ENCODE measurements at regions not wholly inside any gene's neighbourhood (a gene's known extent, or its start where the extent isn't known, plus 50 kb on each side); places are given as distances from the start of the nearest gene placed in this dataset.
"Not testable (repeated sequence)": the region's sequence is repeated elsewhere in the genome, so short reads cannot be mapped to it uniquely, and the experiment has no call there.

GRCh38 chr2:221911890-221912289 lies 339.8 kb upstream of the EPHA4 start:
- Histone ChIP-seq H3K27me3 (ENCODE audit: control insufficient read depth, insufficient read depth, low read length) (no peaks in the 10 kb centered on the region), H3K9me3 (ENCODE audit: control insufficient read depth in 2 of 2, low read length in 2 of 2) (no peaks in the 10 kb centered on the region), H3K36me3 (ENCODE audit: control insufficient read depth, insufficient read depth, low read length) (no peaks in the 10 kb centered on the region), H3K4me1 (ENCODE audit: control insufficient read depth, insufficient read depth, low read length, poor library complexity, severe bottlenecking) (no peaks in the 10 kb centered on the region), H3K4me3 (ENCODE audit: low read depth, low read length) (no peak overlapping the region), H3K27ac (ENCODE audit: insufficient read depth, low read length, poor library complexity, severe bottlenecking) (no peak overlapping the region)
- ATAC-seq (ENCODE audit: low read depth in 2 of 2) (no peak), DNase-seq (no peak)
- Mint-ChIP-seq H3K36me3 (no peaks in the 10 kb centered on the region), H3K27me3 (no peaks in the 10 kb centered on the region), H3K27ac (no peak overlapping the region), H3K4me3 (no peak overlapping the region), H3K9me3 (peaks cover 0 to 5% (median 0%) of the 10 kb centered on the region in 7 donors), H3K4me1 (no peaks in the 10 kb centered on the region)

- H3K4me3 ChIP-seq (ENCODE audit: low read depth, low read length): no peak overlapping the region
- no peak for ATAC-seq (ENCODE audit: low read depth in 2 of 2)
Measured at GRCh38 chr2:221911321-221911720, 339.2 kb upstream of the EPHA4 start.

GRCh38 chr2:221908518-221908917 lies 336.4 kb upstream of the EPHA4 start:
- H3K36me3 ChIP-seq (ENCODE audit: control insufficient read depth, insufficient read depth, low read length): no peaks in the 10 kb centered on the region
- H3K4me1 Mint-ChIP-seq: no peaks in the 10 kb centered on the region
- no peak overlapping the region for H3K27ac Mint-ChIP-seq
- no peaks in the 10 kb centered on the region for H3K36me3 Mint-ChIP-seq
- peaks cover 0 to 5% (median 0%) of the 10 kb centered on the region in 7 donors for H3K9me3 Mint-ChIP-seq
- DNase-seq (no peak), ATAC-seq (ENCODE audit: low read depth in 2 of 2) (no peak)
- no peak overlapping the region for H3K27ac ChIP-seq (ENCODE audit: insufficient read depth, low read length, poor library complexity, severe bottlenecking)
- H3K27me3 Mint-ChIP-seq: no peaks in the 10 kb centered on the region
- no peaks in the 10 kb centered on the region for H3K9me3 ChIP-seq (ENCODE audit: control insufficient read depth in 2 of 2, low read length in 2 of 2)
- no peaks in the 10 kb centered on the region for H3K27me3 ChIP-seq (ENCODE audit: control insufficient read depth, insufficient read depth, low read length)
- H3K4me3 ChIP-seq (ENCODE audit: low read depth, low read length): no peak overlapping the region
- H3K4me1 ChIP-seq (ENCODE audit: control insufficient read depth, insufficient read depth, low read length, poor library complexity, severe bottlenecking): no peaks in the 10 kb centered on the region
- H3K4me3 Mint-ChIP-seq: no peak overlapping the region

More at GRCh38 chr2:221911321-221911720, 339.2 kb upstream of the EPHA4 start:
- no peak overlapping the region for H3K27ac Mint-ChIP-seq
- Histone ChIP-seq H3K4me1 (ENCODE audit: control insufficient read depth, insufficient read depth, low read length, poor library complexity, severe bottlenecking) (no peaks in the 10 kb centered on the region), H3K27ac (ENCODE audit: insufficient read depth, low read length, poor library complexity, severe bottlenecking) (no peak overlapping the region), H3K9me3 (ENCODE audit: control insufficient read depth in 2 of 2, low read length in 2 of 2) (no peaks in the 10 kb centered on the region), H3K36me3 (ENCODE audit: control insufficient read depth, insufficient read depth, low read length) (no peaks in the 10 kb centered on the region), H3K27me3 (ENCODE audit: control insufficient read depth, insufficient read depth, low read length) (no peaks in the 10 kb centered on the region)
- no peaks in the 10 kb centered on the region for H3K27me3 Mint-ChIP-seq
- H3K36me3 Mint-ChIP-seq: no peaks in the 10 kb centered on the region
- DNase-seq: no peak
- no peaks in the 10 kb centered on the region for H3K4me1 Mint-ChIP-seq
- H3K9me3 Mint-ChIP-seq: peaks cover 0 to 5% (median 0%) of the 10 kb centered on the region in 7 donors
- no peak overlapping the region for H3K4me3 Mint-ChIP-seq

GRCh38 chr2:221897718-221898117 lies 325.6 kb upstream of the EPHA4 start:
- Mint-ChIP-seq H3K4me3 (no peak overlapping the region), H3K36me3 (no peaks in the 10 kb centered on the region)

GRCh38 chr2:221896505-221897151 lies 324.5 kb upstream of the EPHA4 start:
- no peaks in the 10 kb centered on the region for H3K4me1 Mint-ChIP-seq
- no peak overlapping the region for H3K27ac ChIP-seq (ENCODE audit: insufficient read depth, low read length, poor library complexity, severe bottlenecking)
- no peaks in the 10 kb centered on the region for H3K36me3 Mint-ChIP-seq
- H3K4me1 ChIP-seq (ENCODE audit: control insufficient read depth, insufficient read depth, low read length, poor library complexity, severe bottlenecking): no peaks in the 10 kb centered on the region
- ATAC-seq (ENCODE audit: low read depth in 2 of 2) (no peak), DNase-seq (no peak)
- no peaks in the 10 kb centered on the region for H3K27me3 Mint-ChIP-seq
- no peak overlapping the region for H3K4me3 ChIP-seq (ENCODE audit: low read depth, low read length)
- peaks cover 0 to 9% (median 0%) of the 10 kb centered on the region in 7 donors for H3K9me3 Mint-ChIP-seq
- no peak overlapping the region for H3K27ac Mint-ChIP-seq
- no peaks in the 10 kb centered on the region for H3K36me3 ChIP-seq (ENCODE audit: control insufficient read depth, insufficient read depth, low read length)
- H3K9me3 ChIP-seq (ENCODE audit: control insufficient read depth in 2 of 2, low read length in 2 of 2): no peaks in the 10 kb centered on the region
- H3K27me3 ChIP-seq (ENCODE audit: control insufficient read depth, insufficient read depth, low read length): no peaks in the 10 kb centered on the region
- H3K4me3 Mint-ChIP-seq: no peak overlapping the region

More at GRCh38 chr2:221897718-221898117, 325.6 kb upstream of the EPHA4 start:
- Mint-ChIP-seq H3K27me3 (no peaks in the 10 kb centered on the region), H3K27ac (no peak overlapping the region), H3K9me3 (peaks cover 0 to 9% (median 0%) of the 10 kb centered on the region in 7 donors), H3K4me1 (no peaks in the 10 kb centered on the region)
- H3K27ac ChIP-seq (ENCODE audit: insufficient read depth, low read length, poor library complexity, severe bottlenecking): no peak overlapping the region
- no peaks in the 10 kb centered on the region for H3K36me3 ChIP-seq (ENCODE audit: control insufficient read depth, insufficient read depth, low read length)
- no peaks in the 10 kb centered on the region for H3K27me3 ChIP-seq (ENCODE audit: control insufficient read depth, insufficient read depth, low read length)
- H3K9me3 ChIP-seq (ENCODE audit: control insufficient read depth in 2 of 2, low read length in 2 of 2): no peaks in the 10 kb centered on the region
- no peaks in the 10 kb centered on the region for H3K4me1 ChIP-seq (ENCODE audit: control insufficient read depth, insufficient read depth, low read length, poor library complexity, severe bottlenecking)
- H3K4me3 ChIP-seq (ENCODE audit: low read depth, low read length): no peak overlapping the region
- DNase-seq (no peak), ATAC-seq (ENCODE audit: low read depth in 2 of 2) (no peak)

- H3K9me3 Mint-ChIP-seq: peaks cover 0 to 10% (median 0%) of the 10 kb centered on the region in 7 donors
- H3K9me3 ChIP-seq (ENCODE audit: control insufficient read depth in 2 of 2, low read length in 2 of 2): no peaks in the 10 kb centered on the region
- ATAC-seq (ENCODE audit: low read depth in 2 of 2) (no peak), DNase-seq (no peak)
- no peak overlapping the region for H3K4me3 ChIP-seq (ENCODE audit: low read depth, low read length)
- no peak overlapping the region for H3K27ac ChIP-seq (ENCODE audit: insufficient read depth, low read length, poor library complexity, severe bottlenecking)
- H3K27me3 Mint-ChIP-seq: no peaks in the 10 kb centered on the region
- no peak overlapping the region for H3K4me3 Mint-ChIP-seq
- no peaks in the 10 kb centered on the region for H3K36me3 ChIP-seq (ENCODE audit: control insufficient read depth, insufficient read depth, low read length)
- no peaks in the 10 kb centered on the region for H3K36me3 Mint-ChIP-seq
- H3K27me3 ChIP-seq (ENCODE audit: control insufficient read depth, insufficient read depth, low read length): no peaks in the 10 kb centered on the region
- H3K4me1 ChIP-seq (ENCODE audit: control insufficient read depth, insufficient read depth, low read length, poor library complexity, severe bottlenecking): no peaks in the 10 kb centered on the region
- no peak overlapping the region for H3K27ac Mint-ChIP-seq
- no peaks in the 10 kb centered on the region for H3K4me1 Mint-ChIP-seq
Measured at GRCh38 chr2:221895366-221896121, 323.4 kb upstream of the EPHA4 start.

GRCh38 chr2:221893501-221893900 lies 321.4 kb upstream of the EPHA4 start:
- Mint-ChIP-seq H3K4me3 (no peak overlapping the region), H3K4me1 (no peaks in the 10 kb centered on the region)

GRCh38 chr2:221892006-221892405 lies 319.9 kb upstream of the EPHA4 start:
- not testable (repeated sequence) for ATAC-seq (ENCODE audit: low read depth in 2 of 2); H3K27me3 Mint-ChIP-seq; H3K27ac ChIP-seq (ENCODE audit: insufficient read depth, low read length, poor library complexity, severe bottlenecking); H3K4me1 ChIP-seq (ENCODE audit: control insufficient read depth, insufficient read depth, low read length, poor library complexity, severe bottlenecking); H3K27me3 ChIP-seq (ENCODE audit: control insufficient read depth, insufficient read depth, low read length); H3K36me3 ChIP-seq (ENCODE audit: control insufficient read depth, insufficient read depth, low read length); H3K4me3 Mint-ChIP-seq; H3K9me3 ChIP-seq (ENCODE audit: control insufficient read depth in 2 of 2, low read length in 2 of 2); H3K36me3 Mint-ChIP-seq; H3K27ac Mint-ChIP-seq; DNase-seq; H3K4me3 ChIP-seq (ENCODE audit: low read depth, low read length); H3K4me1 Mint-ChIP-seq; H3K9me3 Mint-ChIP-seq

More at GRCh38 chr2:221893501-221893900, 321.4 kb upstream of the EPHA4 start:
- peaks cover 0 to 8% (median 0%) of the 10 kb centered on the region in 7 donors for H3K9me3 Mint-ChIP-seq
- Histone ChIP-seq H3K27me3 (ENCODE audit: control insufficient read depth, insufficient read depth, low read length) (no peaks in the 10 kb centered on the region), H3K4me1 (ENCODE audit: control insufficient read depth, insufficient read depth, low read length, poor library complexity, severe bottlenecking) (no peaks in the 10 kb centered on the region), H3K4me3 (ENCODE audit: low read depth, low read length) (no peak overlapping the region), H3K36me3 (ENCODE audit: control insufficient read depth, insufficient read depth, low read length) (no peaks in the 10 kb centered on the region), H3K9me3 (ENCODE audit: control insufficient read depth in 2 of 2, low read length in 2 of 2) (no peaks in the 10 kb centered on the region), H3K27ac (ENCODE audit: insufficient read depth, low read length, poor library complexity, severe bottlenecking) (no peak overlapping the region)
- H3K27ac Mint-ChIP-seq: no peak overlapping the region
- no peak for DNase-seq
- ATAC-seq (ENCODE audit: low read depth in 2 of 2): no peak
- no peaks in the 10 kb centered on the region for H3K36me3 Mint-ChIP-seq
- H3K27me3 Mint-ChIP-seq: no peaks in the 10 kb centered on the region
